ENCODE measurements at regions not wholly inside any gene's neighbourhood (a gene's known extent, or its start where the extent isn't known, plus 50 kb on each side); places are given as distances from the start of the nearest gene placed in this dataset.

DNA sequence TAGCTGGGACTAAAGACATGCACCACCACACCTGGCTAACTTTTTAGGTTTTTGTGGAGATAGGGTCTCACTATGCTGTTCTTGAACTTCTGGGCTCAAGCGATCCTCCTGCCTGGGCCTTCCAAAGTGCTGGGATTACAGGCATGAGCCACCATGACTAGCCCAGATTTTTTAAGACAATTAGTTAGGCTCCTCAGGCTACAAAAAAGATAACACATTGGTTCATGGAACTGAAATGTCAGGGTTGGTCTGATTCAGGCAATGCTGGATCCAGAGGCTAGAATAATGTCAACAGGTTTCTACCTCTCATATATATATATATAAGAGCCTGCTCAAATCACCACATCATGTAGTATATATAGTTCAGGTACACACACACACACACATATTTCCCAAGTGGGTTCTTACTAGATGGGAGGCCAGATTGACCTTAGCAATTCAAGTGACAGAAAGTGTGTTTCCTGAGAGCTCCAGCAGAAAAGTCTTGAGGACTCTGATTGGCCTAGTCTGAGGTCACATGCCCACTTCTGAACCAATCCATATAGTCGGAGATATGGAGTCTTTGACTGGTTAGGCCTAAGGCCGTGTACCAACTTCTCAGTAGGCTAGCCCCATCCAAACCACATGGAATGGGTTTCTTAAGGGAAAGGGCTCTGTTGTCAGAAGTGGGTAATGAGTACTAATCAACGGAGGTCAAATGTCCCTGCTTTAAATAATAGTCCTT, 72.6 kb upstream of the LAPTM4A start (continued):
- TF ChIP-seq, protein P1, sequence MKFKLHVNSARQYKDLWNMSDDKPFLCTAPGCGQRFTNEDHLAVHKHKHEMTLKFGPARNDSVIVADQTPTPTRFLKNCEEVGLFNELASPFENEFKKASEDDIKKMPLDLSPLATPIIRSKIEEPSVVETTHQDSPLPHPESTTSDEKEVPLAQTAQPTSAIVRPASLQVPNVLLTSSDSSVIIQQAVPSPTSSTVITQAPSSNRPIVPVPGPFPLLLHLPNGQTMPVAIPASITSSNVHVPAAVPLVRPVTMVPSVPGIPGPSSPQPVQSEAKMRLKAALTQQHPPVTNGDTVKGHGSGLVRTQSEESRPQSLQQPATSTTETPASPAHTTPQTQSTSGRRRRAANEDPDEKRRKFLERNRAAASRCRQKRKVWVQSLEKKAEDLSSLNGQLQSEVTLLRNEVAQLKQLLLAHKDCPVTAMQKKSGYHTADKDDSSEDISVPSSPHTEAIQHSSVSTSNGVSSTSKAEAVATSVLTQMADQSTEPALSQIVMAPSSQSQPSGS (IDR thresholded peaks at IDR 0.05; ENCODE audit: low read length): no peak
- TF ChIP-seq TEAD4 (IDR thresholded peaks at IDR 0.05; ENCODE audit: low read depth, low read length) (no peak), POLR2A (IDR thresholded peaks at IDR 0.05; ENCODE audit: control extremely low read depth in 1 of 2, low read depth in 2 of 2, low read length in 2 of 2) (no peak), GTF2F1 (IDR thresholded peaks at IDR 0.05; ENCODE audit: borderline replicate concordance, low read depth, low read length) (no peak), RFX5 (IDR thresholded peaks at IDR 0.05; ENCODE audit: borderline replicate concordance, low read depth, low read length) (no peak)
